HG03378 (cell line): ENCODE measurements at regions not wholly inside any gene's neighbourhood (a gene's known extent, or its start where the extent isn't known, plus 50 kb on each side); places are given as distances from the start of the nearest gene placed in this dataset.

Source experiments
- ATAC-seq: cut with Tn5 transposase; IDR thresholded peaks from one replicate; pipeline ENCODE4 v1.9.1; 2021; ENCODE audit warnings: mild to moderate bottlenecking, moderate library complexity; ENCODE audit not compliant: unreplicated experiment

GRCh38 chr10:58885146-58885545 is 291.3 kb upstream of the PHYHIPL start:
- ATAC-seq: no peak

- no peak for ATAC-seq
Measured at GRCh38 chr10:58885686-58886345, 290.6 kb upstream of the PHYHIPL start.

GRCh38 chr10:58886406-58886805 is 290.0 kb upstream of the PHYHIPL start:
- ATAC-seq: no peak

GRCh38 chr10:58887474-58887873 is 289.0 kb upstream of the PHYHIPL start:
- no peak for ATAC-seq

GRCh38 chr10:58888957-58889356 is 287.5 kb upstream of the PHYHIPL start:
- ATAC-seq: no peak

GRCh38 chr10:58892031-58892531 is 284.4 kb upstream of the PHYHIPL start:
- ATAC-seq: no peak

GRCh38 chr10:58894929-58895328 is 281.5 kb upstream of the PHYHIPL start:
- no peak for ATAC-seq

- ATAC-seq: no peak
Measured at GRCh38 chr10:58896229-58896628, 280.2 kb upstream of the PHYHIPL start.

- ATAC-seq: no peak
Measured at GRCh38 chr10:58897236-58897635, 279.2 kb upstream of the PHYHIPL start.

GRCh38 chr10:58897708-58898107 is 278.7 kb upstream of the PHYHIPL start:
- no peak for ATAC-seq

- ATAC-seq: no peak
Measured at GRCh38 chr10:58898854-58899573, 277.4 kb upstream of the PHYHIPL start.

- ATAC-seq: no peak
Measured at GRCh38 chr10:58901092-58901646, 275.3 kb upstream of the PHYHIPL start.

- ATAC-seq: no peak
Measured at GRCh38 chr10:58903071-58903470, 273.4 kb upstream of the PHYHIPL start.

- ATAC-seq: no peak
Measured at GRCh38 chr10:58909881-58910280, 266.6 kb upstream of the PHYHIPL start.

GRCh38 chr10:58913717-58914116 is 262.7 kb upstream of the PHYHIPL start:
- ATAC-seq: no peak

- ATAC-seq: no peak
Measured at GRCh38 chr10:58918887-58919286, 257.6 kb upstream of the PHYHIPL start.

- ATAC-seq: no peak
Measured at GRCh38 chr10:58919927-58920654, 256.4 kb upstream of the PHYHIPL start.

- ATAC-seq: no peak
Measured at GRCh38 chr10:58920655-58921003, 255.8 kb upstream of the PHYHIPL start.

GRCh38 chr10:58921421-58921855 is 255.0 kb upstream of the PHYHIPL start:
- no peak for ATAC-seq

- no peak for ATAC-seq
Measured at GRCh38 chr10:58925381-58925780, 251.1 kb upstream of the PHYHIPL start.

- ATAC-seq: no peak
Measured at GRCh38 chr10:58930500-58930899, 245.9 kb upstream of the PHYHIPL start.
